Activated CD8-positive, alpha-beta T cell treated with anti-CD3 and anti-CD28 coated beads for 36 hours (primary cell): ENCODE measurements at regions not wholly inside any gene's neighbourhood (a gene's known extent, or its start where the extent isn't known, plus 50 kb on each side); places are given as distances from the start of the nearest gene placed in this dataset.

Experiments
- ATAC-seq: fragments of 200-7000 bp; cut with Tn5 transposase; one replicate; pipeline ENCODE4 v1.10.0; 2021; ENCODE audit warnings: mild to moderate bottlenecking, moderate library complexity
- CTCF ChIA-PET: fragments of 350-600 bp; sonication (Branson Sonifier 250); formaldehyde crosslinking; loops from one replicate; lab custom pipeline; 2021; ENCODE audit warnings: antibody characterized with exemption; lab: Charles Lee
- POLR2A ChIA-PET: fragments of 350-600 bp; sonication (Branson Sonifier 250); formaldehyde crosslinking; loops from one replicate; lab custom pipeline; 2021; ENCODE audit warnings: antibody characterized with exemption; lab: Charles Lee
- DNase-seq: peaks from one replicate; pipeline ENCODE4 v3.0.0-alpha.2; 2020
- H3K27ac Mint-ChIP-seq: one replicate; pipeline ENCODE4 v1.8.0; 2021; ENCODE audit warnings: mild to moderate bottlenecking, mixed read lengths
- H3K27me3 Mint-ChIP-seq: one replicate; pipeline ENCODE4 v1.8.0; 2021; ENCODE audit warnings: mixed read lengths
- H3K36me3 Mint-ChIP-seq: one replicate; pipeline ENCODE4 v1.8.0; 2021; ENCODE audit warnings: low read depth, mixed read lengths
- H3K4me1 Mint-ChIP-seq: one replicate; pipeline ENCODE4 v1.8.0; 2021; ENCODE audit warnings: low read depth, mixed read lengths
- H3K4me3 Mint-ChIP-seq: one replicate; pipeline ENCODE4 v1.8.0; 2021; ENCODE audit warnings: mild to moderate bottlenecking, moderate library complexity, mixed read lengths
- H3K9me3 Mint-ChIP-seq: one replicate; pipeline ENCODE4 v1.8.0; 2021; ENCODE audit warnings: mixed read lengths
- CTCF ChIP-seq: fragments of 200-600 bp; IDR thresholded peaks from one replicate; pipeline ENCODE4 v1.8.0; 2022; ENCODE audit warnings: antibody characterized with exemption, mild to moderate bottlenecking
- intact Hi-C: fragments of 100-400 bp; cut with micrococcal nuclease; formaldehyde crosslinking; loops from one replicate; pipeline ENCODE4 v1.10.0; 2022

- Mint-ChIP-seq H3K27me3 (no peaks in the 10 kb centered on the region), H3K36me3 (no peaks in the 10 kb centered on the region), H3K9me3 (no peaks in the 10 kb centered on the region), H3K4me3 (no peak overlapping the region), H3K4me1 (no peaks in the 10 kb centered on the region), H3K27ac (no peak overlapping the region)
- no peak for TF ChIP-seq CTCF
- intact Hi-C loops, result no loop called here
- no peak for DNase-seq
- ATAC-seq, result no peak
- ChIA-PET CTCF (no interaction called here), POLR2A (no interaction called here)
These were observed 118.5 kb downstream of the IRS2 start for GRCh38 chr13:109667807-109668291.

GRCh38 chr13:109667056-109667455 lies 119.3 kb downstream of the IRS2 start:
- DNase-seq (no peak), ATAC-seq (no peak)
- Mint-ChIP-seq H3K27ac (no peak overlapping the region), H3K4me1 (no peaks in the 10 kb centered on the region), H3K4me3 (no peak overlapping the region), H3K27me3 (no peaks in the 10 kb centered on the region), H3K9me3 (no peaks in the 10 kb centered on the region), H3K36me3 (no peaks in the 10 kb centered on the region)
- intact Hi-C loops, result no loop called here
- CTCF ChIA-PET, result no interaction called here
- POLR2A ChIA-PET, result no interaction called here
- TF ChIP-seq CTCF, result no peak

- no peaks in the 10 kb centered on the region for H3K27me3 Mint-ChIP-seq
- H3K36me3 Mint-ChIP-seq, result no peaks in the 10 kb centered on the region
- CTCF ChIA-PET, result no interaction called here
- POLR2A ChIA-PET, result no interaction called here
- H3K9me3 Mint-ChIP-seq, result no peaks in the 10 kb centered on the region
- no peak overlapping the region for H3K27ac Mint-ChIP-seq
- TF ChIP-seq CTCF, result no peak
- no peak for DNase-seq
- no peak for ATAC-seq
- no peaks in the 10 kb centered on the region for H3K4me1 Mint-ChIP-seq
- H3K4me3 Mint-ChIP-seq, result no peak overlapping the region
- intact Hi-C loops, result no loop called here
These were observed 119.7 kb downstream of the IRS2 start for GRCh38 chr13:109666656-109667055.

GRCh38 chr13:109665781-109666249 lies 120.6 kb downstream of the IRS2 start:
- H3K9me3 Mint-ChIP-seq, result no peaks in the 10 kb centered on the region
- H3K4me3 Mint-ChIP-seq, result no peak overlapping the region
- ChIA-PET POLR2A (no interaction called here), CTCF (no interaction called here)
- H3K36me3 Mint-ChIP-seq, result no peaks in the 10 kb centered on the region
- intact Hi-C loops, result no loop called here
- DNase-seq (no peak), ATAC-seq (no peak)
- H3K4me1 Mint-ChIP-seq, result no peaks in the 10 kb centered on the region
- no peaks in the 10 kb centered on the region for H3K27me3 Mint-ChIP-seq
- TF ChIP-seq CTCF, result no peak
- no peak overlapping the region for H3K27ac Mint-ChIP-seq

GRCh38 chr13:109665240-109665639 lies 121.1 kb downstream of the IRS2 start:
- CTCF ChIA-PET, result no interaction called here
- intact Hi-C loops, result no loop called here
- H3K27ac Mint-ChIP-seq, result no peak overlapping the region

More at GRCh38 chr13:109665240-109665639, 121.1 kb downstream of the IRS2 start:
- TF ChIP-seq CTCF, result no peak
- ATAC-seq (no peak), DNase-seq (no peak)
- Mint-ChIP-seq H3K9me3 (no peaks in the 10 kb centered on the region), H3K4me3 (no peak overlapping the region), H3K36me3 (no peaks in the 10 kb centered on the region), H3K4me1 (no peaks in the 10 kb centered on the region), H3K27me3 (no peaks in the 10 kb centered on the region)
- POLR2A ChIA-PET, result no interaction called here
